Activated CD4-positive, alpha-beta memory T cell treated with anti-CD3 and anti-CD28 coated beads for 36 hours (primary cell): ENCODE measurements at regions not wholly inside any gene's neighbourhood (a gene's known extent, or its start where the extent isn't known, plus 50 kb on each side); places are given as distances from the start of the nearest gene placed in this dataset.

Experiments used
- CTCF ChIA-PET: fragments of 350-600 bp; sonication (Branson Sonifier 250); formaldehyde crosslinking; loops from one replicate; lab custom pipeline; 2021; ENCODE audit warnings: antibody characterized with exemption, inconsistent platforms; lab: Charles Lee
- POLR2A ChIA-PET: fragments of 350-600 bp; sonication (Branson Sonifier 250); formaldehyde crosslinking; loops from one replicate; lab custom pipeline; 2021; ENCODE audit warnings: antibody characterized with exemption; lab: Charles Lee
- DNase-seq: peaks from one replicate; pipeline ENCODE4 v3.0.0-alpha.2; 2020
- H3K27ac Mint-ChIP-seq: one replicate; pipeline ENCODE4 v1.8.0; 2021; ENCODE audit warnings: mixed read lengths
- H3K27me3 Mint-ChIP-seq: one replicate; pipeline ENCODE4 v1.8.0; 2021; ENCODE audit warnings: mixed read lengths
- H3K36me3 Mint-ChIP-seq: one replicate; pipeline ENCODE4 v1.8.0; 2021; ENCODE audit warnings: mixed read lengths
- H3K4me1 Mint-ChIP-seq: one replicate; pipeline ENCODE4 v1.8.0; 2021; ENCODE audit warnings: low read depth, mixed read lengths
- H3K4me3 Mint-ChIP-seq: one replicate; pipeline ENCODE4 v1.8.0; 2021; ENCODE audit warnings: mild to moderate bottlenecking, mixed read lengths
- H3K9me3 Mint-ChIP-seq: one replicate; pipeline ENCODE4 v1.8.0; 2021; ENCODE audit warnings: mixed read lengths
- intact Hi-C: fragments of 100-400 bp; cut with micrococcal nuclease; formaldehyde crosslinking; loops from one replicate; pipeline ENCODE4 v1.15.1; 2023

DNA sequence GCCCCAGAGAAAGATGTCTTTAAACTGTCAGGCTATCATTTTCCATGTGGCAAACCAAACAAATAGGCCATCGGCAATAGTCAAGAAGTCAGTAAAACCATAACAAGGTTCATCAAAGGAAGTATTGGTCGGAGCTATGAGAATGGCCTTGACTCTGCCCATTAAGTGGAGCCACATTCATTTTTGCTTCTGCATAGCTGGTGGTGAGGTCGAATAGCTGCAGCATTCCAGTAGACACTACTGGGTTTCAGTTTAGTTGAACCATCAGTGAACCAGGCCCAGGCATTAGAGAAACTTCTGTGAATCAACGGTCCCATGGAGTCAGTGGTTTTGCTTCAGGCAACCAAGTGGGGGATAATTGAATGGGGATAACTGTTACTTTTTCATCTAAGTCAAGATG is 92.0 kb upstream of the MED14 start:
- Mint-ChIP-seq H3K27ac (no peak overlapping the region), H3K9me3 (peaks cover 6% of the 10 kb centered on the region), H3K4me3 (no peak overlapping the region), H3K4me1 (no peaks in the 10 kb centered on the region), H3K36me3 (no peaks in the 10 kb centered on the region), H3K27me3 (no peaks in the 10 kb centered on the region)
- intact Hi-C loops = no loop called here
- ChIA-PET CTCF (interaction anchor here (1.0 kb wide), 1 partner anchor 177 kb away, joined by 3 read pairs; no protein-coding TSS in a partner anchor), POLR2A (no interaction called here)
- no peak for DNase-seq

DNA sequence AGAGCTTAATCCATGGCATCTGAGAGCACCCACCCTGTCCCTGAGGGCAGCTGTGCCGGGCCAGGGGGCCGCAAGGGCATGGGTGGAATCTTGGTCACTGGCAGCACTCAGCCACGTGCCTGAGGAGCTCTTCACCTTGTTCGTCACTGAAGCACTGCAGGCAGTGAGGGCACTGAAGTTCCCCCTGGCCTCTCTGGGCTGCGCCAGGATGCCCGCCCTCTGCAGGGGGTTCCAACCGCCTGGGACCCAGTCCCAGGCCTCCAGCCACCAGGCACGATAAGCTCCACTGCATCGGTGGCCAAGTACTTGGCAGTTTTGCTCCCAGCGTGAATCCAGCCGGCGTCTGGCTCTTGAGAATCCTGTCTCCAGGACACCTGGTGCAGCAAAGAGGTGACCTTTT is 96.4 kb upstream of the MED14 start:
- intact Hi-C loops = no loop called here
- CTCF ChIA-PET = no interaction called here

DNA sequence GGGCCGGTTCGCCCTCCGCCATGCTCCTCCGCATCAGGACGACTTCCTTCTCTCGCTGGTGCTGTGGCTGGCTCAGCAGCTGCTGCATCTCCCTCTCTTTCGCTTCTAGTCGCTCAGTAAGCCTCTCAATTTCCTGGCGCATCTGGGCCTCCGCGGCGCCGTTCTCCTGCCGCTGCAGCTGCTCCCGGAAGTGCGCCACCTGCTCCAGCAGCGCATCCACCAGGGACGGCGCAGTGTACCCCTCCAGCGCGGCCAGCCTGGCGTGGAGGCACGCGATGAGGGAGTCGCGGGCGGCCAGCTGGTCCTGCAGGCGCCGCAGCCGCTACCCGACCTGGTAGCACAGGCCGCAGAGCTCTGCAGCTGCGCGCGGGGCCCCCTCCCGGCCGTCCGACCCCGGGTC is 97.4 kb upstream of the MED14 start:
- Mint-ChIP-seq H3K27ac (no peak overlapping the region), H3K4me1 (no peaks in the 10 kb centered on the region), H3K36me3 (no peaks in the 10 kb centered on the region), H3K4me3 (no peak overlapping the region), H3K9me3 (no peaks in the 10 kb centered on the region), H3K27me3 (no peaks in the 10 kb centered on the region)
- no peak for DNase-seq
- CTCF ChIA-PET = no interaction called here
- POLR2A ChIA-PET = no interaction called here
- intact Hi-C loops = no loop called here

More for the DNA sequence above, 96.4 kb upstream of the MED14 start:
- no peaks in the 10 kb centered on the region for H3K9me3 Mint-ChIP-seq
- no peak overlapping the region for H3K27ac Mint-ChIP-seq
- H3K36me3 Mint-ChIP-seq = no peaks in the 10 kb centered on the region
- POLR2A ChIA-PET = no interaction called here
- no peaks in the 10 kb centered on the region for H3K27me3 Mint-ChIP-seq
- no peak for DNase-seq
- no peaks in the 10 kb centered on the region for H3K4me1 Mint-ChIP-seq
- no peak overlapping the region for H3K4me3 Mint-ChIP-seq

GRCh38 chrX:40834225-40834624 is 98.9 kb upstream of the MED14 start:
- intact Hi-C loops = no loop called here
- POLR2A ChIA-PET = no interaction called here

DNA sequence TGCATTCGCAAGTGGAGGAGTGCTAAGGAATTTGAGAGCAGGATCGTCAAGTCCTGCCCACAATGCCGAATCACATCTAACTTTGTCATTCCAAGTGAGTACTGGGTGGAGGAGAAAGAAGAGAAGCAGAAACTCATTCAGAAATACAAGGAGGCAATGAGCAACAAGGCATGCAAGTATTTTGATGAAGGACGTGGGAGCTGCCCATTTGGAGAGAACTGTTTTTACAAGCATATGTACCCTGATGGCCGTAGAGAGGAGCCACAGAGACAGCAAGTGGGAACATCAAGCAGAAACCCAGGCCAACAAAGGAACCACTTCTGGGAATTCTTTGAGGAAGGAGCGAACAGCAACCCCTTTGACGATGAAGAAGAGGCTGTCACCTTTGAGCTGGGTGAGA is 100.2 kb upstream of the MED14 start:
- intact Hi-C loops = no loop called here
- no peak for DNase-seq
- POLR2A ChIA-PET = no interaction called here

More at GRCh38 chrX:40834225-40834624, 98.9 kb upstream of the MED14 start:
- H3K27ac Mint-ChIP-seq = no peak overlapping the region
- H3K9me3 Mint-ChIP-seq = no peaks in the 10 kb centered on the region
- CTCF ChIA-PET = no interaction called here
- no peaks in the 10 kb centered on the region for H3K4me1 Mint-ChIP-seq
- no peak overlapping the region for H3K4me3 Mint-ChIP-seq
- no peak for DNase-seq
- H3K36me3 Mint-ChIP-seq = no peaks in the 10 kb centered on the region
- H3K27me3 Mint-ChIP-seq = no peaks in the 10 kb centered on the region

GRCh38 chrX:40843643-40844042 is 108.3 kb upstream of the MED14 start:
- Mint-ChIP-seq H3K36me3 (peaks cover 5% of the 10 kb centered on the region), H3K27ac (no peak overlapping the region), H3K4me1 (no peaks in the 10 kb centered on the region), H3K27me3 (peaks cover 3% of the 10 kb centered on the region), H3K9me3 (peaks cover 20% of the 10 kb centered on the region), H3K4me3 (no peak overlapping the region)
- CTCF ChIA-PET = no interaction called here
- DNase-seq = no peak
- intact Hi-C loops = no loop called here
- POLR2A ChIA-PET = no interaction called here

More for the DNA sequence above, 100.2 kb upstream of the MED14 start:
- CTCF ChIA-PET = no interaction called here
- H3K4me1 Mint-ChIP-seq = no peaks in the 10 kb centered on the region
- H3K4me3 Mint-ChIP-seq = no peak overlapping the region
- H3K36me3 Mint-ChIP-seq = no peaks in the 10 kb centered on the region
- H3K9me3 Mint-ChIP-seq = peaks cover 11% of the 10 kb centered on the region
- H3K27ac Mint-ChIP-seq = no peak overlapping the region
- H3K27me3 Mint-ChIP-seq = peaks cover 3% of the 10 kb centered on the region

- no peaks in the 10 kb centered on the region for H3K4me1 Mint-ChIP-seq
- peaks cover 5% of the 10 kb centered on the region for H3K36me3 Mint-ChIP-seq
- H3K4me3 Mint-ChIP-seq = no peak overlapping the region
- CTCF ChIA-PET = no interaction called here
- H3K9me3 Mint-ChIP-seq = peaks cover 18% of the 10 kb centered on the region
- no peak overlapping the region for H3K27ac Mint-ChIP-seq
- POLR2A ChIA-PET = no interaction called here
- no peak for DNase-seq
- H3K27me3 Mint-ChIP-seq = peaks cover 3% of the 10 kb centered on the region
- intact Hi-C loops = no loop called here
Measured at GRCh38 chrX:40844471-40844870, 109.1 kb upstream of the MED14 start.

DNA sequence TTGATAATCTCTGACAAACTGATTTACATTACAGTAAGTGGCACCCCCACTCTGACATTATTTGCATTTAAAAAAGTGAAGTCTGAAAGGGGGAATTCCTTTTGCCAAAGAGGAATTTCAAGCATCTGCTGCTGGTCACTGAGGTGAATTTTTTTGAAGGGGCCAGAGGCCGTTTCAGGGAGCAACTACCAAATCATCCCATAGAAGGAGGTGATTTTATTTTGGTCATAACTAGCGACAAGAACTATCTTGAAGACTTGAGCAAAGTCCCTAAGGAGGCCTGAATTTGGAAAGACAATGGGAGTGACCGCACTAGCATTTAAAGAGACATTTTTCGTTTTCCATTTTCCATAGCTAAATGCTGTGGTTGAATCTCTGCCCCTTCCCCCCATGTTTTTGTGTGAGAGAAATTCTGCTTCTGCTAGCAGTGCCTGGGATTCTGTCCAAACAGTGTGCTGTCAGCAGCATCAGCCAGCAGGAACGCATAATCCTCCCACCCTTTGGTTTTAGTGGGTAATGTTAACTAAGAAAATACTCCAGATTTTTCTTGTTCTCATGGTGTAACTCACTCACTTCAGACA is 110.1 kb upstream of the MED14 start:
- H3K4me3 Mint-ChIP-seq = no peak overlapping the region
- POLR2A ChIA-PET = no interaction called here
- H3K4me1 Mint-ChIP-seq = no peaks in the 10 kb centered on the region
- CTCF ChIA-PET = no interaction called here
- H3K27ac Mint-ChIP-seq = no peak overlapping the region
- peaks cover 5% of the 10 kb centered on the region for H3K36me3 Mint-ChIP-seq
- H3K9me3 Mint-ChIP-seq = peaks cover 11% of the 10 kb centered on the region
- no peak for DNase-seq
- H3K27me3 Mint-ChIP-seq = no peaks in the 10 kb centered on the region
- intact Hi-C loops = no loop called here

GRCh38 chrX:40849906-40850823 is 114.8 kb upstream of the MED14 start:
- ChIA-PET POLR2A (no interaction called here), CTCF (no interaction called here)
- Mint-ChIP-seq H3K36me3 (no peaks in the 10 kb centered on the region), H3K27me3 (no peaks in the 10 kb centered on the region), H3K27ac (no peak overlapping the region), H3K9me3 (no peaks in the 10 kb centered on the region), H3K4me3 (no peak overlapping the region), H3K4me1 (no peaks in the 10 kb centered on the region)
- no peak for DNase-seq
- intact Hi-C loops = no loop called here

- ChIA-PET POLR2A (no interaction called here), CTCF (no interaction called here)
- H3K9me3 Mint-ChIP-seq = no peaks in the 10 kb centered on the region
- no peak for DNase-seq
- H3K27ac Mint-ChIP-seq = no peak overlapping the region
- H3K27me3 Mint-ChIP-seq = no peaks in the 10 kb centered on the region
- no peaks in the 10 kb centered on the region for H3K36me3 Mint-ChIP-seq
- no peak overlapping the region for H3K4me3 Mint-ChIP-seq
- intact Hi-C loops = no loop called here
- no peaks in the 10 kb centered on the region for H3K4me1 Mint-ChIP-seq
Measured at GRCh38 chrX:40852586-40852985, 117.2 kb upstream of the MED14 start.

DNA sequence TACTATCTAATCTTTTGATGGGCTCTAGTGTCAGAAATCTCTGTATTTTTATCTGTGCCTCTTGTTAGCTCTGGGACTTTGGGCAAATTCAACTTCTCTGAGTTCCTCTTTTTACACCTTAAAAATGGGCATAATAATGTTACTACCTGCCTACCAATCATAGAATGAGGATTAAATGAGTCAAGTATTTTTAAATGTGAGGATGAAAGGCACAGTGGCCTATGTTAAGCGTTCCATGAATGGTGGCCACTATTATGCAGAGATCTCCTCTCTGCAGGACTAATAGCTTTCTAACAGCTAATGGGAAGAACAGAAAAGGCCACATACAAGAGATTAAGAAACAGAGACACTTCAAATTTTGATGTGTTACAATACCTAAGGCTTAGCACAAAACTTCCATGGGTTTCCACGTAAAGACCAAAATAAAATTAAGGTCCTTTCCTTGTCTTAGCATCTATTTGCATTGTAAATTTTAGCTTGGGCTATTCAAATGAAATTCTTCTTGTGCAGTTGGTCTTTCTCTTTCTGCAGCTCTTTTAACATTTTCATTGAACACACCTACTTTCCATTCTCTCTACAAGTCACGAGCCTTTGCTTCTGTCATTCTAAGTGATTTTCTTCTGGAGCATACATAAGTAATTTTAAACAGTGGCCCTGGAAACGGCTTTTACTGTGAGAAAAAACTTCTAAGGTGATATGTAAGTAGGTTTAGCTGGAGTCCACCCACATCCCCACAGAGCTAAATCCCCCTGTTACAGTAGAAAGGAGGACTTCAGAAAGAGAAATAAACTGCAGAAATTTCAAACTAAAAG is 117.9 kb upstream of the MED14 start:
- Mint-ChIP-seq H3K27me3 (no peaks in the 10 kb centered on the region), H3K9me3 (no peaks in the 10 kb centered on the region), H3K4me1 (no peaks in the 10 kb centered on the region), H3K27ac (no peak overlapping the region), H3K36me3 (no peaks in the 10 kb centered on the region), H3K4me3 (no peak overlapping the region)
- ChIA-PET CTCF (no interaction called here), POLR2A (no interaction called here)
- DNase-seq = no peak
- intact Hi-C loops = no loop called here

DNA sequence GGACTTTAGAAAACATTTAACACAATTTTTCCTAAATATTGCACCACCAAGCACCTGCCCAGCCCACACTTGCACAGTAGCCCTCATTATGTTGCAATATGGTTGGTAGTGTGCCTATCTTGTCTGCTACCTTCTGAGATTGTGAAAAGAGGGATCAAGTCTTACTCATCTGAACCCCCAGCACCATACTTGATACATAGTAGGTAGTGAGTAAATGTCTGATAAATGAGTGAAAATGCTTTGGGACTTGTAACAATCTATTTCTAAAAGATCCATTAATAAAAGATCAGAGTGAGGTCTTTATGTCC is 118.4 kb upstream of the MED14 start:
- no peaks in the 10 kb centered on the region for H3K27me3 Mint-ChIP-seq
- H3K4me3 Mint-ChIP-seq = no peak overlapping the region
- CTCF ChIA-PET = no interaction called here
- H3K9me3 Mint-ChIP-seq = no peaks in the 10 kb centered on the region
- H3K27ac Mint-ChIP-seq = no peak overlapping the region
- H3K4me1 Mint-ChIP-seq = no peaks in the 10 kb centered on the region
- POLR2A ChIA-PET = no interaction called here
- intact Hi-C loops = no loop called here
- DNase-seq = no peak
- no peaks in the 10 kb centered on the region for H3K36me3 Mint-ChIP-seq
